HG02884 (cell line): ENCODE measurements at regions not wholly inside any gene's neighbourhood (a gene's known extent, or its start where the extent isn't known, plus 50 kb on each side); places are given as distances from the start of the nearest gene placed in this dataset.

Experiments used
- ATAC-seq: cut with Tn5 transposase; IDR thresholded peaks from one replicate; pipeline ENCODE4 v1.9.1; 2021; ENCODE audit warnings: mild to moderate bottlenecking, moderate library complexity; ENCODE audit not compliant: unreplicated experiment

DNA sequence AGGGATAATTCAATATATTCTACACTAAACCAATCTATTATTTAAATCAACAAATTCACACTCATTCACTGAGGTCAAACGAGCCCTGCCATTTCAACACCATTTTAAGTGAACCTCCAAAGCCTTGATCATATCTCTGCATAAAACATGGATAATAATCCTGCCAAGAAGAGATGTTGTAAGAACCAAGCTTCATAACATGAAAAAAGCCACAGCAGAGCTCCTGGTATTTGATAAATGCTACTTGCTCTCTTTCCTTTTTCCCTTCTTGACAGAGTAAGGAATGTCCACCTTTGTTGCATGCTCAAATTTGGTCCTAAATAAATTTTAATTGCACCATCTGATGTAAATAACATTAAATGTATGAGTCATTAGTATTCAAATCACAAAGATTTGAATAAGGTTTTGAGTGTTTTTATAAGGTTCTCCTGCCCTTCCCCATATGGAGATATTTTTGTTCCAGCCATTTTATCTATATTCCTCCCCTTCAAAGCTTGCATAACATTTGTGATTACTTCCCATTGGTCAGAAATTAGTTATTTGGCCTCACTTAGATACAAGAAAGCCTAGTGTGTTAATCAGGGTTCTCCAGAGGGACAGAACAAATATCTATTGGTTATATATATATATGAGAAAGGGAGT is 318.8 kb downstream of the RND3 start:
- no peak for ATAC-seq

DNA sequence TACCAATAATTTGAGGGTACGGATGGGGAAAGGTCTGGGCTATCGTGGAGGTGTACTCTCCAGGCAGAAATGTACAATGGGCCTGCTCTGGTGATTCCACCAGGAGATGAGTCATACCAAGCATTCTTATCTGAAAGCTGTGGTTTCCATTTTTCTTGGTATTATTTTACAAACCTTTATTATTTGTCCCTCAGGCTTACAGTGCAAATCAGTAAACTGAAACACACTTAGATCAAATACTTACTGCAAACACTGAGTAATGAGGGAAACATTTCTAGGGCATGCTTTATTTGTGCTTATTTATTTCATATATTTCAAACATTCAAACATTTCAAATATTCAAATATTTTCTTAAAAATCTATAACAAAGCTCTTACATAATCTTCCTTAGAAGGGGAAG is 319.8 kb downstream of the RND3 start:
- ATAC-seq, result peak; percentile 100

DNA sequence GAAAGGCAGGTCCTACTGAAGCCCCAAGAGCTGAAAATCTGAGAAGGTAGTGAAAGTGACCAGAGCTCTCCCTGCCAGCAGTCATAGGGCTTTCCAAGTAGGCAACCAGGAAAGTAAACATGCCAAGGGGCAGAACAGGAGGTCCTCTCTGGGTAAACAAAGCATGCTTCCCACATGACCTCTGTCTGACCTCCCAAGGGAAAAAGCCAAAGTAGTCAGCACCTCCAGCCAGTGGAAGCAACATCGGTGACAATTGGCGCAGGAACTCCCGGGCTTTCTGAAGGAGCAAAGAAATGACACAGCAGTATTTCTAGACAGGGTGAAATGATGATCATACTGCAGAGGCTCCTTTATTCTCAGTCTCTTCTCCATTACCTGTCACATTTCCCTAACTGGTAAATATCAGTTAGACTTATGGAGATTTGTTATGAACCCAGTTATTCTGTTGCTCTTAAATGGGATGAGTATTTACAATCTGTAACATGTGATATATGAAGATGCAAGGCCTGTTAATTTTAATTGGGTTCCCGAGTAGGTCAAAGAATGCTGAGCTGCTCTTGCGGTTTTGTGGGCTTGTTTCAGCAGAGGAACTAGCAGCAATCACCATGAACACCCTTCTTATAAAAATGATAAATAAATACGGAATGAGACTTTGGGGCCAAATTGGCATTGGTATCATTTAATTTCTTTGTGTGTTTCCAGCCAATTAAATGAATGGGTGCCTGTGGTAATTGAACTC is 321.0 kb downstream of the RND3 start:
- ATAC-seq, result no peak

GRCh38 chr2:150165988-150166312 is 321.5 kb downstream of the RND3 start:
- no peak for ATAC-seq

GRCh38 chr2:150165442-150165841 is 322.0 kb downstream of the RND3 start:
- ATAC-seq, result no peak

GRCh38 chr2:150162241-150162942 is 325.1 kb downstream of the RND3 start:
- no peak for ATAC-seq

GRCh38 chr2:150160058-150160457 is 327.4 kb downstream of the RND3 start:
- ATAC-seq, result no peak

- no peak for ATAC-seq
Measured at GRCh38 chr2:150159300-150159699, 328.2 kb downstream of the RND3 start.

DNA sequence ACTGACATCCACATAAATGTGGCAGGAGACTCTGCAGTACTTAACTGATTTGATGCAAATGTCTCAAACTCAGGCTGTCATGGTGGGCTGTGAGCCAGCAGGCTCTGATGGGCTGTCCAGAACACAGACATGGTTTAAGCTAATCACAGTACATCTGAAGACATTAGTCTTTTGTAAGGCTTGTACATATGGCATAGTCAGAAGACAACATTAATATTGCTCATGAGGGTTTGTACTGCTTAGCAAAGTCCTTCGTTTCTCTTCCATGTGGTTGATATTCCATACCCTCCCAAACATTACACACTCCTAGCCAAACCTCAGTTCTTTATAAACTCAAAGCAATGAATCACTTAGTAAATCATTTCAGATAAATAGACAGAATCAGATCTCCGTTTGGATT is 330.6 kb downstream of the RND3 start:
- ATAC-seq, result no peak

DNA sequence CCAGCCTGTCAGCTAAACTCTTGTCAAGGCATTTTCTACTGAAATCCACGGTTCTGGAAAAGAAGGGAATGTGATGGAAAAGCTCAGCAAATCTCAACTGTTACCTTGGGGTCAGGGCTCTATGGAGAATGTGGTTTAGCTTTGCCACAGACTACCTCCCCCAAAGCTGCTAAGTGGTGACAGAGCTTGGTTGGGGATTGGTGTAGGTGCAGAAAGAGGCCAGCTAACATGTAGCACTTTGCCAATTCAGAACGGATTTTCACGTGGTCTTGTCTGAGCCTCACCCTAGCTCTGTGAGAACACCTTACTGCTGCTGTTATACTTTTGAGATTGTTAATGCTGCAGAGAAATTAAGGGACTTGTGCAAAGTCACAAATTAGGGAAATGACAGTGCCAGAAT is 331.1 kb downstream of the RND3 start:
- ATAC-seq, result no peak

GRCh38 chr2:150154308-150154797 is 333.1 kb downstream of the RND3 start:
- no peak for ATAC-seq

- ATAC-seq, result no peak
Measured at GRCh38 chr2:150153646-150154307, 333.7 kb downstream of the RND3 start.

- ATAC-seq, result no peak
Measured at GRCh38 chr2:150152230-150152629, 335.2 kb downstream of the RND3 start.

GRCh38 chr2:150150144-150150543 is 337.3 kb downstream of the RND3 start:
- no peak for ATAC-seq

- ATAC-seq, result no peak
Measured at GRCh38 chr2:150147889-150148683, 339.4 kb downstream of the RND3 start.

DNA sequence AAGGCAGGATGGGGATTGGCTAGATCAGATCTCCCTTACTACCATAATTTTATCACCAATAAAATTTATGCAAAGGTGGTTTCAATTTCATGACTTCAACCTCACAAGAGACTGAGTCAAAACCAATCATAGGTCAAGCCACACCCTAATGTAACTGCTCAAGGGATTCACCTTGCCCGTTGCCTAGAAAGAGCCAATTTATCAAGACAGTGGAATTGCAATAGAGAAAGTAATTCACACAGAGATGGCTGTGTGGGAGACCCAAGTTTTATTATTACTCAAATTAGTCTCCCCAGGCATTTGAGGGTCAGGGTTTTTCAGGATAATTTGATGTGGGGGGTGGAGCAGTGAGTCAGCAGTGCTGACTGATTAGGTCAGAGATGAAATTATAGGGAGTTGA is 340.6 kb downstream of the RND3 start:
- no peak for ATAC-seq

GRCh38 chr2:150145299-150145692 is 342.2 kb downstream of the RND3 start:
- no peak for ATAC-seq

GRCh38 chr2:150144546-150145298 is 342.7 kb downstream of the RND3 start:
- no peak for ATAC-seq

DNA sequence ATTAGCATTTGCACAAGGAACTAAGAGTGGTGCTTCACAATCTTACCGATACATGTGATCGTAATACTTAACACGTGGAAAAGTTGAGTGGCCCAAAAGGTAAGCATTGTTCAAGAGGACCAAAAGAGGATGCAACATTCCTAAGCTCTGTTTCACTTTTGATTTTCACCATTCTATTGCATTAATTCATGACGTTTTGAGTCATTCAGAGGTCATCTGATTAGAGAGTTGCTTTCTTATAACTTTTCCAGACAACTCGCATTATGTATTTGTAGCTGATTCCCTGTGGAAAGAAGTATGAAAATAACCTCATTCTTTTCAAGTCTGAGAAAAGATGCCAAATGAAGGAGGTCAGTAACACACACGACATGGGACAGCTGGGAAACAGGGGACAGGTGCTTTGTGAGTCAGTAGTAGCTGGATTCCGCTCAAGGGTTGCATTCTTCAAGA is 344.4 kb downstream of the RND3 start:
- no peak for ATAC-seq

DNA sequence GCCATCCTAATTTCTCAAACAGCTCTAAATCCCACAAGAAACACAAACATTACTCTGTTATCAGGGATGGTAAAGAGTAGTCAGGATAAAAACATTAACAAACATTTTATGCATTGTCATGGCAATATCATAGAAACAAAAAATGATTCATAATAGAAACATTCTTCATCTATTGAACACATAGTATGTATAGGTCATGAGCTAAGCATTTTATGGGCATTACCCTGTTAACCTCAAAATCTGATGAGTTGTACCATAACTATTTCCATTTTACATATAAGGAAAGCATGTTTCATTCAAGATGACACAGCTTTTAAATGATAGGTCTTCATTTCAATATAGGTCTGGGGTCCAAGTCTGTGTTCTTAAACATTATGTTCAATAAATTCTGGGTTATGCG is 344.9 kb downstream of the RND3 start:
- no peak for ATAC-seq
